GM19324 (cell line): ENCODE measurements at regions not wholly inside any gene's neighbourhood (a gene's known extent, or its start where the extent isn't known, plus 50 kb on each side); places are given as distances from the start of the nearest gene placed in this dataset.
"Not testable (repeated sequence)": the region's sequence is repeated elsewhere in the genome, so short reads cannot be mapped to it uniquely, and the experiment has no call there.

Experiments used
- ATAC-seq: cut with Tn5 transposase; IDR thresholded peaks from one replicate; pipeline ENCODE4 v1.9.1; 2021; ENCODE audit warnings: mild to moderate bottlenecking, moderate library complexity; ENCODE audit not compliant: unreplicated experiment, low FRiP score

- no peak for ATAC-seq
Observed at GRCh38 chr3:106473576-106474475, 605.0 kb upstream of the CBLB start.

- no peak for ATAC-seq
Observed at GRCh38 chr3:106482451-106482850, 613.6 kb upstream of the CBLB start.

GRCh38 chr3:106485217-106485616, 616.4 kb upstream of the CBLB start:
- ATAC-seq = no peak

GRCh38 chr3:106485802-106486201, 617.0 kb upstream of the CBLB start:
- no peak for ATAC-seq

- ATAC-seq = not testable (repeated sequence)
Observed at GRCh38 chr3:106486945-106487639, 618.3 kb upstream of the CBLB start.

- ATAC-seq = no peak
Observed at GRCh38 chr3:106488331-106488730, 619.5 kb upstream of the CBLB start.

- ATAC-seq = no peak
Observed at GRCh38 chr3:106491796-106492195, 623.0 kb upstream of the CBLB start.

- no peak for ATAC-seq
Observed at GRCh38 chr3:106508331-106508893, 639.6 kb upstream of the CBLB start.

GRCh38 chr3:106510206-106510605, 641.4 kb upstream of the CBLB start:
- ATAC-seq = no peak

- ATAC-seq = no peak
Observed at GRCh38 chr3:106512846-106513245, 644.0 kb upstream of the CBLB start.

- no peak for ATAC-seq
Observed at GRCh38 chr3:106514431-106514830, 645.6 kb upstream of the CBLB start.

GRCh38 chr3:106518516-106518915, 649.7 kb upstream of the CBLB start:
- no peak for ATAC-seq

- no peak for ATAC-seq
Observed at GRCh38 chr3:106522397-106522796, 653.6 kb upstream of the CBLB start.

- ATAC-seq = no peak
Observed at GRCh38 chr3:106528932-106529331, 660.1 kb upstream of the CBLB start.

- ATAC-seq = no peak
Observed at GRCh38 chr3:106529738-106530137, 660.9 kb upstream of the CBLB start.

- ATAC-seq = no peak
Observed at GRCh38 chr3:106530367-106530766, 661.6 kb upstream of the CBLB start.

- ATAC-seq = not testable (repeated sequence)
Observed at GRCh38 chr3:106531771-106532329, 663.0 kb upstream of the CBLB start.

GRCh38 chr3:106533093-106533787, 664.4 kb upstream of the CBLB start:
- ATAC-seq = no peak

GRCh38 chr3:106533788-106534160, 665.0 kb upstream of the CBLB start:
- no peak for ATAC-seq

GRCh38 chr3:106534206-106534605, 665.4 kb upstream of the CBLB start:
- ATAC-seq = no peak

GRCh38 chr3:106540743-106541142, 671.9 kb upstream of the CBLB start:
- ATAC-seq = no peak
